Umbilical cord (tissue), 1 donor: ENCODE measurements at regions not wholly inside any gene's neighbourhood (a gene's known extent, or its start where the extent isn't known, plus 50 kb on each side); places are given as distances from the start of the nearest gene placed in this dataset.
A peak's percentile ranks its signal among the peaks of the same experiment; 100 is the strongest.
"Not testable (repeated sequence)": the region's sequence is repeated elsewhere in the genome, so short reads cannot be mapped to it uniquely, and the experiment has no call there.

Experiments used
- DNase-seq: peaks from one replicate; pipeline ENCODE4 v3.0.0-alpha.2; 2015; ENCODE audit warnings: low spot score

DNA sequence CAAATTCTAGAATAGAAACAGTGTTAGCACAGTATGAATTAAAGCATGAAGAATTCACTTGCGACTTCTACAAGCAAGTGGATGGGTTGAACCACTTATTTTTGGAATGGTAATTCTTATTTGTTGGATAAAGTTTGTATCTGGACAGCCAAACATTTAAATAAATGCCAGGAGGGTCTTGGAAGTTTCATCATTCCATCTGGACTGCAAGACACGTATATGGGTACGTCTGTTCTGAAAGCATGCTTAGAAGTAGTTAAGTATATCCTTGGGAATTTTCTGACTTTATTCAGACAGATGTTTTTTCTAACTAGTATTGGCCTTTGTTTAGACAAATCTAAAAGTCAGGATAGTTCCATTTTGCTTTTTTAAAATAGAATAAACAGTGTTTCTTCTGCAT, 77.5 kb upstream of the CASK start:
- DNase-seq, result peak; percentile 6

DNA sequence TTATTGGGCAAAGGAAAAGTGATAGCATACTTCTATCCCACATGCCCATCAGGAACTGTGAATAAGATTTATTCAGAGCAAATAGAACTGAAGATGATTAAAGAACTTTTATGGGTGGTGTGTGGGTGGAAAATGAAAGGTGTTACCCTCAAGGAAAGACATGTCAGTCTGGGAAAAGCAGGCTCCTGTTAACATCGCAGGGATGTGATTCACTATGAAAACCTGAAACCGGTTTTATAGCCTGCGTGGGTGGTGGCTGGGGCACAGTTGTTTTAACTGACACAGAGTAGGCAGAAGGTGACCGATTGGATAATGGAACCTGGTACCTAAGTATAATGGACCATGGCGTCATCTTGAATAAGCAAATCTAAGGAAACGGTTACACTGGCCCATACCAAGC, 61.3 kb upstream of the CASK start:
- no peak for DNase-seq

DNA sequence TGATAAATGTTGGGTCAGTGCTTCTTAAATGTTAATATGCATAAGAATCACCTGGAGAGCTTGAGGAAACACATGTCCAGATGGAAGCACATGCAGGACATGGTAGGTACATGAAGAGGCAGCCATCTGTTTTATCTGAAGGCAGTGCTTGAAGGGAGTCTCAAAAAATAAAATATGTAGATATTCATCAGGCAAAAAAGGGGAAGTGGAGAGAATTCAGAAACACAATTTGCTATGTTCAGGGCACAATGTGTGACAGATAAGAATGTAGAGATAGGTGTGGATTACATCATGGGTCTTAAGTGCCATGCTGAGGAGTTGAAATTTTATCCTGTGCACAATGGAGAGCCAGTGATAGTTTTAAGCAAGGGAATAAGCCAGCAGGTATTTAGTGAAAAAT, 59.6 kb upstream of the CASK start:
- no peak for DNase-seq

DNA sequence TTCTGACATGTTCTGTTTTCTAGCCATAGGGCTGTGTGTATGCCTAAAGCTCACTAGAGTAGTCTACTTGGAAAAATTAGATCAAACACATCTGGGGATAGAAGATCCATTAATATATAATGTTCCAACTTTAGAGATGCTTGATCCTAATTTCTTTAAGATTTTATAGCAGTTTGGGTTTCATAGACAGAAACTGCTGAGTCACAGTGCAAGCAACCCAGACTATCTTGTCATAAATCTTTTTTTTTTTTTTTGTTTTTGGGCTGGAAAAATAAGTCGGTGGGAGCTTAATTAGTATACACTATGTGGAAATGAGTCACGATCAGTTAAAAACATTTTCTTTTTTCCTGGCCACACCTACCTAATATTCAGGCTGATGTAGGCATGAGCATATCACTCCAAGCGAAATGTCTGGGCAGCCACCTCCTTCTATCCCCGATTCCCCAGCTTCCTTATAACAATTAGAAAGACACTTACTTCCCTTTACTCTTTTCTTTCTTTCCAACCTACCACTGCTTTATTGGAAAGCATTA, 58.2 kb upstream of the CASK start:
- DNase-seq, result no peak

DNA sequence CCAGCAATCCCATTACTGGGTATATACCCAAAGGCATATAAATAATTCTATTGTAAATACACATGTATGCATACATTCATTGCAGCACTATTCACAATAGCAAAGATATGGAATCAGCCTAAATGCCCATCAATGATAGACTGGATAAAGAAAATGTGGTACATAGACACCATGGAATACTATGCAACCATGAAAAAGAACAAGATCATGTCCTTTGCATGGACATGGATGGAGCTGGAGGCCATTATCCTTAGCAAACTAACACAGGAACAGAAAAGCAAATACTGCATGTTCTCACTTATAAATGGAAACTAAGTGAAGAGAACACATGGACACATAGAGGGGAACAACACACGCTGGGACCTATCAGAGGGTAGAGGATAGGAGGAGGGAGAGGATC, 51.3 kb upstream of the CASK start:
- DNase-seq, result not testable (repeated sequence)

DNA sequence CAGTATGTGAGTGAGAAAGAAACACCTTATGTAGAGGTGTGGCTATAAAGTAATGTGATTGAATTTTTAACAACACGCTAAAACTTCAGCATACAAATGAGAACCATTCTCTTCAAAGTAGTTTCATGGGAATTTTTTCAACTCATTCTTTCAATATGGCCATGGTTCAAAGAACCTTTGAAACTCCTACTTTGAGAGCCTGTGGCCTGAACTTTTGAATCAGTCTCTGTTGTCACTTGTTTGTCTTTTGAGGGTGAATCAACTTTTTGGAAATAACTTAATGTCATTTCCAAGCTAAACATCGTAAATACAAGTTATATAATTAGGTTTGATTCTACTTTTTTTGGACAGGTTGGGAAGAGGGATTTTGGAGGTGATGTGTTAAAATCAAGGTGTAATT, 49.9 kb upstream of the CASK start:
- no peak for DNase-seq
